ENCODE measurements at regions not wholly inside any gene's neighbourhood (a gene's known extent, or its start where the extent isn't known, plus 50 kb on each side); places are given as distances from the start of the nearest gene placed in this dataset.

GRCh38 chr1:170301596-170301995, 155.8 kb downstream of the NTMT2 start:
- Histone ChIP-seq H3K4me3 (ENCODE audit: low read length) (no peak overlapping the region), H3K79me2 (replicated peaks; ENCODE audit: insufficient read depth, low read length) (no peaks in the 10 kb centered on the region), H3F3A (ENCODE audit: insufficient read depth, low read length, poor library complexity, severe bottlenecking) (no peaks in the 10 kb centered on the region), H4K20me1 (ENCODE audit: insufficient read depth) (no peaks in the 10 kb centered on the region), H2AFZ (ENCODE audit: low read depth, low read length) (no peak overlapping the region), H3K4me2 (ENCODE audit: low read length) (no peak overlapping the region), H3K9me2 (ENCODE audit: insufficient read depth, low read length) (no peaks in the 10 kb centered on the region), H3K9ac (ENCODE audit: low read length) (no peak overlapping the region), H3K27ac (ENCODE audit: low read length) (no peak overlapping the region), H3K36me3 (ENCODE audit: insufficient read depth, low read length) (no peaks in the 10 kb centered on the region), H3K9me3 (ENCODE audit: low read length) (no peaks in the 10 kb centered on the region), H3K27me3 (ENCODE audit: insufficient read depth, low read depth, low read length) (no peaks in the 10 kb centered on the region)
- TF ChIP-seq, protein P1, sequence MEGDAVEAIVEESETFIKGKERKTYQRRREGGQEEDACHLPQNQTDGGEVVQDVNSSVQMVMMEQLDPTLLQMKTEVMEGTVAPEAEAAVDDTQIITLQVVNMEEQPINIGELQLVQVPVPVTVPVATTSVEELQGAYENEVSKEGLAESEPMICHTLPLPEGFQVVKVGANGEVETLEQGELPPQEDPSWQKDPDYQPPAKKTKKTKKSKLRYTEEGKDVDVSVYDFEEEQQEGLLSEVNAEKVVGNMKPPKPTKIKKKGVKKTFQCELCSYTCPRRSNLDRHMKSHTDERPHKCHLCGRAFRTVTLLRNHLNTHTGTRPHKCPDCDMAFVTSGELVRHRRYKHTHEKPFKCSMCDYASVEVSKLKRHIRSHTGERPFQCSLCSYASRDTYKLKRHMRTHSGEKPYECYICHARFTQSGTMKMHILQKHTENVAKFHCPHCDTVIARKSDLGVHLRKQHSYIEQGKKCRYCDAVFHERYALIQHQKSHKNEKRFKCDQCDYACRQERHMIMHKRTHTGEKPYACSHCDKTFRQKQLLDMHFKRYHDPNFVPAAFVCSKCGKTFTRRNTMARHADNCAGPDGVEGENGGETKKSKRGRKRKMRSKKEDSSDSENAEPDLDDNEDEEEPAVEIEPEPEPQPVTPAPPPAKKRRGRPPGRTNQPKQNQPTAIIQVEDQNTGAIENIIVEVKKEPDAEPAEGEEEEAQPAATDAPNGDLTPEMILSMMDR (IDR thresholded peaks at IDR 0.05; ENCODE audit: poor library complexity, severe bottlenecking), result no peak
- TF ChIP-seq EP300 (conservative IDR thresholded peaks at IDR 0.05; ENCODE audit: poor library complexity, severe bottlenecking) (no peak), RAD21 (conservative IDR thresholded peaks at IDR 0.05) (no peak), MXI1 (conservative IDR thresholded peaks at IDR 0.05; ENCODE audit: poor library complexity, severe bottlenecking) (no peak), TAF1 (IDR thresholded peaks at IDR 0.05; ENCODE audit: low read depth) (no peak), EZH2 (IDR thresholded peaks at IDR 0.05; ENCODE audit: borderline replicate concordance, insufficient read depth, low read length, poor library complexity, severe bottlenecking) (no peak), POLR2AphosphoS5 (IDR thresholded peaks at IDR 0.05) (no peak), SMC3 (conservative IDR thresholded peaks at IDR 0.05; ENCODE audit: poor library complexity) (no peak)
- TF ChIP-seq, protein P2, sequence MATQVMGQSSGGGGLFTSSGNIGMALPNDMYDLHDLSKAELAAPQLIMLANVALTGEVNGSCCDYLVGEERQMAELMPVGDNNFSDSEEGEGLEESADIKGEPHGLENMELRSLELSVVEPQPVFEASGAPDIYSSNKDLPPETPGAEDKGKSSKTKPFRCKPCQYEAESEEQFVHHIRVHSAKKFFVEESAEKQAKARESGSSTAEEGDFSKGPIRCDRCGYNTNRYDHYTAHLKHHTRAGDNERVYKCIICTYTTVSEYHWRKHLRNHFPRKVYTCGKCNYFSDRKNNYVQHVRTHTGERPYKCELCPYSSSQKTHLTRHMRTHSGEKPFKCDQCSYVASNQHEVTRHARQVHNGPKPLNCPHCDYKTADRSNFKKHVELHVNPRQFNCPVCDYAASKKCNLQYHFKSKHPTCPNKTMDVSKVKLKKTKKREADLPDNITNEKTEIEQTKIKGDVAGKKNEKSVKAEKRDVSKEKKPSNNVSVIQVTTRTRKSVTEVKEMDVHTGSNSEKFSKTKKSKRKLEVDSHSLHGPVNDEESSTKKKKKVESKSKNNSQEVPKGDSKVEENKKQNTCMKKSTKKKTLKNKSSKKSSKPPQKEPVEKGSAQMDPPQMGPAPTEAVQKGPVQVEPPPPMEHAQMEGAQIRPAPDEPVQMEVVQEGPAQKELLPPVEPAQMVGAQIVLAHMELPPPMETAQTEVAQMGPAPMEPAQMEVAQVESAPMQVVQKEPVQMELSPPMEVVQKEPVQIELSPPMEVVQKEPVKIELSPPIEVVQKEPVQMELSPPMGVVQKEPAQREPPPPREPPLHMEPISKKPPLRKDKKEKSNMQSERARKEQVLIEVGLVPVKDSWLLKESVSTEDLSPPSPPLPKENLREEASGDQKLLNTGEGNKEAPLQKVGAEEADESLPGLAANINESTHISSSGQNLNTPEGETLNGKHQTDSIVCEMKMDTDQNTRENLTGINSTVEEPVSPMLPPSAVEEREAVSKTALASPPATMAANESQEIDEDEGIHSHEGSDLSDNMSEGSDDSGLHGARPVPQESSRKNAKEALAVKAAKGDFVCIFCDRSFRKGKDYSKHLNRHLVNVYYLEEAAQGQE (IDR thresholded peaks at IDR 0.05; ENCODE audit: borderline replicate concordance), result no peak

- Histone ChIP-seq H3K9ac (ENCODE audit: low read length) (no peak overlapping the region), H3K4me2 (ENCODE audit: low read length) (no peak overlapping the region), H3K4me3 (ENCODE audit: low read length) (no peak overlapping the region), H3K9me2 (ENCODE audit: insufficient read depth, low read length) (no peaks in the 10 kb centered on the region), H3K9me3 (ENCODE audit: low read length) (no peaks in the 10 kb centered on the region), H4K20me1 (ENCODE audit: insufficient read depth) (no peaks in the 10 kb centered on the region), H3K36me3 (ENCODE audit: insufficient read depth, low read length) (no peaks in the 10 kb centered on the region), H3K27me3 (ENCODE audit: insufficient read depth, low read depth, low read length) (no peaks in the 10 kb centered on the region), H3F3A (ENCODE audit: insufficient read depth, low read length, poor library complexity, severe bottlenecking) (no peaks in the 10 kb centered on the region), H2AFZ (ENCODE audit: low read depth, low read length) (no peak overlapping the region), H3K79me2 (replicated peaks; ENCODE audit: insufficient read depth, low read length) (no peaks in the 10 kb centered on the region), H3K27ac (ENCODE audit: low read length) (no peak overlapping the region)
- TF ChIP-seq TAF1 (IDR thresholded peaks at IDR 0.05; ENCODE audit: low read depth), result no peak
- no peak for TF ChIP-seq POLR2AphosphoS5 (IDR thresholded peaks at IDR 0.05)
- TF ChIP-seq, protein P1 (IDR thresholded peaks at IDR 0.05; ENCODE audit: poor library complexity, severe bottlenecking), result no peak
- no peak for TF ChIP-seq EZH2 (IDR thresholded peaks at IDR 0.05; ENCODE audit: borderline replicate concordance, insufficient read depth, low read length, poor library complexity, severe bottlenecking)
- TF ChIP-seq EP300 (conservative IDR thresholded peaks at IDR 0.05; ENCODE audit: poor library complexity, severe bottlenecking), result no peak
- no peak for TF ChIP-seq RAD21 (conservative IDR thresholded peaks at IDR 0.05)
- no peak for TF ChIP-seq MXI1 (conservative IDR thresholded peaks at IDR 0.05; ENCODE audit: poor library complexity, severe bottlenecking)
- TF ChIP-seq, protein P2 (IDR thresholded peaks at IDR 0.05; ENCODE audit: borderline replicate concordance), result no peak
- TF ChIP-seq SMC3 (conservative IDR thresholded peaks at IDR 0.05; ENCODE audit: poor library complexity), result no peak
These were observed 157.3 kb downstream of the NTMT2 start for GRCh38 chr1:170303034-170303433.

Measured in neural cell (in vitro differentiated cells).